Activated naive CD8-positive, alpha-beta T cell treated with anti-CD3 and anti-CD28 coated beads for 36 hours (primary cell): ENCODE measurements at regions not wholly inside any gene's neighbourhood (a gene's known extent, or its start where the extent isn't known, plus 50 kb on each side); places are given as distances from the start of the nearest gene placed in this dataset.
"Not testable (repeated sequence)": the region's sequence is repeated elsewhere in the genome, so short reads cannot be mapped to it uniquely, and the experiment has no call there.

Experiments
- DNase-seq: peaks from one replicate; pipeline ENCODE4 v3.0.0; 2021
- H3K27ac Mint-ChIP-seq: one replicate; pipeline ENCODE4 v1.8.0; 2022; ENCODE audit warnings: mild to moderate bottlenecking, moderate library complexity, mixed read lengths
- H3K27me3 Mint-ChIP-seq: one replicate; pipeline ENCODE4 v1.8.0; 2022; ENCODE audit warnings: mild to moderate bottlenecking, mixed read lengths
- H3K36me3 Mint-ChIP-seq: one replicate; pipeline ENCODE4 v1.8.0; 2021; ENCODE audit warnings: mild to moderate bottlenecking, mixed read lengths
- H3K4me1 Mint-ChIP-seq: one replicate; pipeline ENCODE4 v1.8.0; 2021; ENCODE audit warnings: mixed read lengths
- H3K4me3 Mint-ChIP-seq: one replicate; pipeline ENCODE4 v1.8.0; 2022; ENCODE audit warnings: mild to moderate bottlenecking, moderate library complexity, mixed read lengths
- H3K9me3 Mint-ChIP-seq: one replicate; pipeline ENCODE4 v1.8.0; 2022; ENCODE audit warnings: mixed read lengths

GRCh38 chr6:112946051-112946450 is 598.9 kb downstream of the RFPL4B start:
- DNase-seq: no peak
- peaks cover 1% of the 10 kb centered on the region for H3K9me3 Mint-ChIP-seq
- H3K27me3 Mint-ChIP-seq: no peaks in the 10 kb centered on the region
- no peaks in the 10 kb centered on the region for H3K36me3 Mint-ChIP-seq
- H3K4me1 Mint-ChIP-seq: no peaks in the 10 kb centered on the region
- no peak overlapping the region for H3K4me3 Mint-ChIP-seq
- H3K27ac Mint-ChIP-seq: no peak overlapping the region

- H3K36me3 Mint-ChIP-seq: no peaks in the 10 kb centered on the region
- H3K27ac Mint-ChIP-seq: no peak overlapping the region
- no peaks in the 10 kb centered on the region for H3K27me3 Mint-ChIP-seq
- H3K9me3 Mint-ChIP-seq: peaks cover 1% of the 10 kb centered on the region
- no peak overlapping the region for H3K4me3 Mint-ChIP-seq
- DNase-seq: no peak
- H3K4me1 Mint-ChIP-seq: no peaks in the 10 kb centered on the region
Measured at GRCh38 chr6:112947507-112947906, 600.4 kb downstream of the RFPL4B start.

- H3K4me1 Mint-ChIP-seq: no peaks in the 10 kb centered on the region
- no peaks in the 10 kb centered on the region for H3K27me3 Mint-ChIP-seq
- DNase-seq: no peak
- peaks cover 2% of the 10 kb centered on the region for H3K9me3 Mint-ChIP-seq
- H3K27ac Mint-ChIP-seq: no peak overlapping the region
- no peak overlapping the region for H3K4me3 Mint-ChIP-seq
- H3K36me3 Mint-ChIP-seq: no peaks in the 10 kb centered on the region
Measured at GRCh38 chr6:112951829-112952228, 604.7 kb downstream of the RFPL4B start.

- not testable (repeated sequence) for H3K27me3 Mint-ChIP-seq, H3K36me3 Mint-ChIP-seq, H3K27ac Mint-ChIP-seq, H3K4me1 Mint-ChIP-seq, H3K9me3 Mint-ChIP-seq, DNase-seq, H3K4me3 Mint-ChIP-seq
Measured at GRCh38 chr6:112955743-112956142, 608.6 kb downstream of the RFPL4B start.

- no peak overlapping the region for H3K4me3 Mint-ChIP-seq
- no peak overlapping the region for H3K27ac Mint-ChIP-seq
- no peaks in the 10 kb centered on the region for H3K4me1 Mint-ChIP-seq
- no peaks in the 10 kb centered on the region for H3K36me3 Mint-ChIP-seq
- H3K27me3 Mint-ChIP-seq: no peaks in the 10 kb centered on the region
- peaks cover 2% of the 10 kb centered on the region for H3K9me3 Mint-ChIP-seq
- DNase-seq: no peak
Measured at GRCh38 chr6:112956696-112957535, 609.8 kb downstream of the RFPL4B start.

- DNase-seq: no peak
- Mint-ChIP-seq H3K36me3 (no peaks in the 10 kb centered on the region), H3K4me1 (no peaks in the 10 kb centered on the region), H3K4me3 (no peak overlapping the region), H3K27ac (no peak overlapping the region), H3K27me3 (no peaks in the 10 kb centered on the region), H3K9me3 (peaks cover 2% of the 10 kb centered on the region)
Measured at GRCh38 chr6:112957536-112957916, 610.4 kb downstream of the RFPL4B start.

GRCh38 chr6:112960130-112960529 is 613.0 kb downstream of the RFPL4B start:
- not testable (repeated sequence) for H3K9me3 Mint-ChIP-seq, H3K27me3 Mint-ChIP-seq, H3K36me3 Mint-ChIP-seq, H3K4me1 Mint-ChIP-seq, DNase-seq, H3K27ac Mint-ChIP-seq, H3K4me3 Mint-ChIP-seq

GRCh38 chr6:112967974-112968373 is 620.8 kb downstream of the RFPL4B start:
- H3K36me3 Mint-ChIP-seq: no peaks in the 10 kb centered on the region
- no peaks in the 10 kb centered on the region for H3K4me1 Mint-ChIP-seq
- H3K4me3 Mint-ChIP-seq: no peak overlapping the region
- H3K9me3 Mint-ChIP-seq: no peaks in the 10 kb centered on the region
- H3K27me3 Mint-ChIP-seq: no peaks in the 10 kb centered on the region
- DNase-seq: no peak
- H3K27ac Mint-ChIP-seq: no peak overlapping the region

GRCh38 chr6:112971651-112972050 is 624.5 kb downstream of the RFPL4B start:
- no peaks in the 10 kb centered on the region for H3K36me3 Mint-ChIP-seq
- no peaks in the 10 kb centered on the region for H3K27me3 Mint-ChIP-seq
- DNase-seq: no peak
- peaks cover 1% of the 10 kb centered on the region for H3K9me3 Mint-ChIP-seq
- H3K4me1 Mint-ChIP-seq: no peaks in the 10 kb centered on the region
- no peak overlapping the region for H3K27ac Mint-ChIP-seq
- H3K4me3 Mint-ChIP-seq: no peak overlapping the region

GRCh38 chr6:112974931-112975330 is 627.8 kb downstream of the RFPL4B start:
- not testable (repeated sequence) for H3K4me1 Mint-ChIP-seq, H3K36me3 Mint-ChIP-seq, H3K4me3 Mint-ChIP-seq, H3K27ac Mint-ChIP-seq, H3K27me3 Mint-ChIP-seq, H3K9me3 Mint-ChIP-seq, DNase-seq

- not testable (repeated sequence) for H3K9me3 Mint-ChIP-seq, DNase-seq, H3K36me3 Mint-ChIP-seq, H3K4me3 Mint-ChIP-seq, H3K27me3 Mint-ChIP-seq, H3K27ac Mint-ChIP-seq, H3K4me1 Mint-ChIP-seq
Measured at GRCh38 chr6:112976579-112976978, 629.4 kb downstream of the RFPL4B start.

GRCh38 chr6:112979830-112980229 is 632.7 kb downstream of the RFPL4B start:
- Mint-ChIP-seq H3K27me3 (no peaks in the 10 kb centered on the region), H3K4me3 (no peak overlapping the region), H3K27ac (no peak overlapping the region), H3K4me1 (no peaks in the 10 kb centered on the region), H3K9me3 (peaks cover 4% of the 10 kb centered on the region), H3K36me3 (no peaks in the 10 kb centered on the region)
- DNase-seq: no peak

- H3K4me1 Mint-ChIP-seq: no peaks in the 10 kb centered on the region
- no peak overlapping the region for H3K4me3 Mint-ChIP-seq
- no peak overlapping the region for H3K27ac Mint-ChIP-seq
- no peak for DNase-seq
- no peaks in the 10 kb centered on the region for H3K27me3 Mint-ChIP-seq
- peaks cover 3% of the 10 kb centered on the region for H3K9me3 Mint-ChIP-seq
- no peaks in the 10 kb centered on the region for H3K36me3 Mint-ChIP-seq
Measured at GRCh38 chr6:112980676-112981075, 633.5 kb downstream of the RFPL4B start.

GRCh38 chr6:112983713-112984261 is 636.7 kb downstream of the RFPL4B start:
- no peaks in the 10 kb centered on the region for H3K27me3 Mint-ChIP-seq
- no peaks in the 10 kb centered on the region for H3K36me3 Mint-ChIP-seq
- H3K9me3 Mint-ChIP-seq: peaks cover 3% of the 10 kb centered on the region
- no peak for DNase-seq
- no peak overlapping the region for H3K4me3 Mint-ChIP-seq
- H3K27ac Mint-ChIP-seq: no peak overlapping the region
- H3K4me1 Mint-ChIP-seq: no peaks in the 10 kb centered on the region

GRCh38 chr6:112984899-112985298 is 637.8 kb downstream of the RFPL4B start:
- H3K4me3 Mint-ChIP-seq: no peak overlapping the region
- H3K27me3 Mint-ChIP-seq: no peaks in the 10 kb centered on the region
- no peaks in the 10 kb centered on the region for H3K36me3 Mint-ChIP-seq
- peaks cover 3% of the 10 kb centered on the region for H3K9me3 Mint-ChIP-seq
- no peak overlapping the region for H3K27ac Mint-ChIP-seq
- no peak for DNase-seq
- H3K4me1 Mint-ChIP-seq: no peaks in the 10 kb centered on the region

- Mint-ChIP-seq H3K4me1 (no peaks in the 10 kb centered on the region), H3K27me3 (no peaks in the 10 kb centered on the region), H3K9me3 (peaks cover 4% of the 10 kb centered on the region), H3K27ac (no peak overlapping the region), H3K4me3 (no peak overlapping the region), H3K36me3 (no peaks in the 10 kb centered on the region)
- DNase-seq: no peak
Measured at GRCh38 chr6:112986321-112986720, 639.2 kb downstream of the RFPL4B start.
